ENCODE measurements at regions not wholly inside any gene's neighbourhood (a gene's known extent, or its start where the extent isn't known, plus 50 kb on each side); places are given as distances from the start of the nearest gene placed in this dataset.

DNA sequence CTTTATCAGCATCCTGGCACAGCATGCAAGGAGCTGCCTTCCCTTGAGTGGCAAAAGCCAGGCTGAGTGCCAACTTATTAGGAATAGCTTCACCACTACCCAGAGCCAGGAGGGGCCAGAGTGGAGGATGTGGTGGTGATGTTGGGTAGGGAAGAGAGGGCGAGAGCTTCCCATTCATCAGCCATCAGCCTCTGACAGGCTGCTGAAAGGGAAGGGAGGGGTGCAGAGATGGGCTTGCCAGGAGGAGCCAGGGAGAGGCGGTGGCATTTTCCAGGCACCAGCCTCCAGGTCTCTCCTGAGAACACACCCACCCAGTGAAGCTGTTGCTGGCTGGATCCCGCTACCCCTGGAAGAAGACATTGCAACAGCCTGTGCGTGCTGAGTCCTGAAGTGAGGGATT, 168.5 kb downstream of the ACTL8 start:
- TF ChIP-seq, protein P1, sequence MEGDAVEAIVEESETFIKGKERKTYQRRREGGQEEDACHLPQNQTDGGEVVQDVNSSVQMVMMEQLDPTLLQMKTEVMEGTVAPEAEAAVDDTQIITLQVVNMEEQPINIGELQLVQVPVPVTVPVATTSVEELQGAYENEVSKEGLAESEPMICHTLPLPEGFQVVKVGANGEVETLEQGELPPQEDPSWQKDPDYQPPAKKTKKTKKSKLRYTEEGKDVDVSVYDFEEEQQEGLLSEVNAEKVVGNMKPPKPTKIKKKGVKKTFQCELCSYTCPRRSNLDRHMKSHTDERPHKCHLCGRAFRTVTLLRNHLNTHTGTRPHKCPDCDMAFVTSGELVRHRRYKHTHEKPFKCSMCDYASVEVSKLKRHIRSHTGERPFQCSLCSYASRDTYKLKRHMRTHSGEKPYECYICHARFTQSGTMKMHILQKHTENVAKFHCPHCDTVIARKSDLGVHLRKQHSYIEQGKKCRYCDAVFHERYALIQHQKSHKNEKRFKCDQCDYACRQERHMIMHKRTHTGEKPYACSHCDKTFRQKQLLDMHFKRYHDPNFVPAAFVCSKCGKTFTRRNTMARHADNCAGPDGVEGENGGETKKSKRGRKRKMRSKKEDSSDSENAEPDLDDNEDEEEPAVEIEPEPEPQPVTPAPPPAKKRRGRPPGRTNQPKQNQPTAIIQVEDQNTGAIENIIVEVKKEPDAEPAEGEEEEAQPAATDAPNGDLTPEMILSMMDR (IDR thresholded peaks at IDR 0.05), result no peak
- Histone ChIP-seq H3K4me1 (no peaks in the 10 kb centered on the region), H3K27ac (no peak overlapping the region), H3K27me3 (ENCODE audit: control insufficient read depth, insufficient read depth, low read length) (no peaks in the 10 kb centered on the region), H3K9ac (no peak overlapping the region), H3K4me2 (ENCODE audit: low read length) (no peak overlapping the region), H2AFZ (no peak overlapping the region), H3K9me3 (ENCODE audit: control insufficient read depth, low read length) (no peaks in the 10 kb centered on the region), H3K4me3 (ENCODE audit: low read depth, low read length) (no peak overlapping the region), H3K36me3 (ENCODE audit: control insufficient read depth, insufficient read depth, low read length) (no peaks in the 10 kb centered on the region), H3K79me2 (no peaks in the 10 kb centered on the region)

DNA sequence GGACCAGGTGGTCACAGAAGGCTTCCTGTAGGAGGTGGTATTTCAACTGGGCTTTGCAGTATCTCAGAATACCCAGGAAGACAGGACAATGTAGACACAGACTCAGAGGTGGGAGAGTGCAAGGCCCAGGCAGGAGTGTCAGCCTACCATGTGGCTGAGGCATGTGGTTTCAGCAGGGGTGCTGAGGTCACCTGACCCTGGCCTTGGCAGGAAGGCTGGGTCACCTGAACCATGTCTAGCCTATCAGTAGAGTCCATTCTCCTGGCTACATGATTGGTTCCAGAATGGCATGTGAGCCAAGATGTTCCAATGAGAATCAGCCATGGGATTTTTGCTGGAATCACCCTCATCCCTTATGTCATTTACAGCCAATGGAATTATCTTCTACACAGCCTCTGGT, 169.4 kb downstream of the ACTL8 start:
- H3K36me3 ChIP-seq (ENCODE audit: control insufficient read depth, insufficient read depth, low read length), result no peaks in the 10 kb centered on the region
- H3K27ac ChIP-seq, result no peak overlapping the region
- TF ChIP-seq, protein P1 (IDR thresholded peaks at IDR 0.05), result no peak
- H3K4me2 ChIP-seq (ENCODE audit: low read length), result no peak overlapping the region
- no peaks in the 10 kb centered on the region for H3K4me1 ChIP-seq
- no peak overlapping the region for H3K9ac ChIP-seq
- H3K79me2 ChIP-seq, result no peaks in the 10 kb centered on the region
- H3K9me3 ChIP-seq (ENCODE audit: control insufficient read depth, low read length), result no peaks in the 10 kb centered on the region
- no peaks in the 10 kb centered on the region for H3K27me3 ChIP-seq (ENCODE audit: control insufficient read depth, insufficient read depth, low read length)
- H2AFZ ChIP-seq, result no peak overlapping the region
- no peak overlapping the region for H3K4me3 ChIP-seq (ENCODE audit: low read depth, low read length)

DNA sequence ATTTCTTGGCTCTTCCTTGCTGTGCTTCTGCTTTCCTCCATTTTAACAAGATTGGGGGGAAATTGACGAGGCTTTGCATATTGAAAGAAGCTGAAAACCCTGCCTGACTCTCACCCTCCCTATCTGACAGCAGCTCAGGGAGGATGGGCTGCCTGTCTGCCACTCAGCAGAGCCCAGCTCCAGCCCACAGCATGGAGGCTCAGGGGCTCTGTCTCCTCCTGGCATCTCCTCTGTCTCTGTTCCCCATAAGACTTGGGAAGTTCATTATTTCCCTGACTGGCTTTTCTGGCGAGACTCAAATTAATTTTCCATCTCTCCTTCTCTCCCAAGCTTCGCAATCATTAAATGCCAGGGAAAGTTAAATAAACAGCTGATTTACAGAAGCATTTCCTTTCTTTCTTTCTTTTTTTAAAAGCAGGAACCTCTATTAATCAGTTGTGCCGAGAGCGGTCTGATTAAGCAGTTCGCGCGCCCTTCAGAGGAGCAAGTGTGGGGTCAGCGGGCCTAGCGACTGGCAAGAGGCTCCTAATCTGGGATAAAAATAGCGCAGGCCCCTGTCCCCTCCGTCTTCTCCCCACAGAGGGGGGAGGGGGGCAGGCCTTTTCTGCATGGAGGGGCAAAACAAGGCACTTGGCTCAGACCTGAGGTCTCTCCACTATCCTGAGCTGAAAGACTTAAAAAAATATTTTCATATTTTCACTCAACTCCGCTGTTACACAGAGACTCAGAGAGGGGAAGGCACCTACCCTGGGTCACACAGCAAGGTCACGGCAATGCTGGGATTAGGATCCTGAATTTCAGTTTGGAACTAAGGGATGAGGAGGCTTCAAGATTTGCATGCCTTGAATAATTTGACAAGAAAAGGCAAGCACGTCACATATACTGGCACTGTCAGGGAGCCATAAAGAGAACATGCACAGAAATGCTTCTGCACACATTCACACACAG, 170.4 kb downstream of the ACTL8 start:
- Histone ChIP-seq H3K36me3 (ENCODE audit: control insufficient read depth, insufficient read depth, low read length) (no peaks in the 10 kb centered on the region), H3K4me1 (no peaks in the 10 kb centered on the region), H3K27ac (no peak overlapping the region), H3K79me2 (no peaks in the 10 kb centered on the region), H3K9me3 (ENCODE audit: control insufficient read depth, low read length) (no peaks in the 10 kb centered on the region), H3K9ac (no peak overlapping the region), H3K4me2 (ENCODE audit: low read length) (no peak overlapping the region), H3K4me3 (ENCODE audit: low read depth, low read length) (no peak overlapping the region), H3K27me3 (ENCODE audit: control insufficient read depth, insufficient read depth, low read length) (no peaks in the 10 kb centered on the region), H2AFZ (no peak overlapping the region)
- TF ChIP-seq, protein P1 (IDR thresholded peaks at IDR 0.05), result no peak

DNA sequence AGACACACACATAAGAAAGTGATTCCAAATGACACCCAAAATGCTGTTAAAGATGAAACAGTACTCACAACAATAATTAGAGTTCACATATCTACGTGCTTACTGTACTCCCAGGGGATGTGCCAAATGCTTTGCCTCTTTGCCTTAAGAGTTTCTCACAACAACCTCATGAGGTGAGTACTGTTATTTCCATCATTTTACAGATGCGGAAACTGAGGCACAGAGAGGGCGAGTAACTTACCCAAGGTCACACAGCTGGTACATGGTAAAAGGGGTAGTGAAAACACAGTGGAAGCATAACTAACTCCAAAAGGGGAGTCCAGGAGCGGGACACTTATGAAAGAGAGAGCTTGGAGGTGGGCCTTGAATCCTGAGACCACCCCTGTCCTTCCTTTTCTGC, 171.8 kb downstream of the ACTL8 start:
- no peaks in the 10 kb centered on the region for H3K79me2 ChIP-seq

More for the DNA sequence above, 171.8 kb downstream of the ACTL8 start:
- H3K27me3 ChIP-seq (ENCODE audit: control insufficient read depth, insufficient read depth, low read length), result no peaks in the 10 kb centered on the region
- H3K9me3 ChIP-seq (ENCODE audit: control insufficient read depth, low read length), result no peaks in the 10 kb centered on the region
- H3K4me2 ChIP-seq (ENCODE audit: low read length), result no peak overlapping the region
- no peak overlapping the region for H2AFZ ChIP-seq
- no peak overlapping the region for H3K27ac ChIP-seq
- TF ChIP-seq, protein P1 (IDR thresholded peaks at IDR 0.05), result no peak
- H3K4me3 ChIP-seq (ENCODE audit: low read depth, low read length), result no peak overlapping the region
- no peak overlapping the region for H3K9ac ChIP-seq
- H3K36me3 ChIP-seq (ENCODE audit: control insufficient read depth, insufficient read depth, low read length), result no peaks in the 10 kb centered on the region
- H3K4me1 ChIP-seq, result no peaks in the 10 kb centered on the region

Measured in parathyroid adenoma (tissue), 2 donors.